NOMO-1 treated with dmso at 0.1 percent for 144 hours (cell line): ENCODE measurements at regions not wholly inside any gene's neighbourhood (a gene's known extent, or its start where the extent isn't known, plus 50 kb on each side); places are given as distances from the start of the nearest gene placed in this dataset.

Experiments
- DNase-seq: peaks from one replicate; lab custom pipeline; 2025; ENCODE audit not compliant: unreplicated experiment; lab: John Stamatoyannopoulos, UW

- DNase-seq, result no peak
Observed at GRCh38 chr6:21508753-21509152, 84.8 kb upstream of the SOX4 start.

GRCh38 chr6:21511891-21512550 lies 81.5 kb upstream of the SOX4 start:
- DNase-seq, result no peak

DNA sequence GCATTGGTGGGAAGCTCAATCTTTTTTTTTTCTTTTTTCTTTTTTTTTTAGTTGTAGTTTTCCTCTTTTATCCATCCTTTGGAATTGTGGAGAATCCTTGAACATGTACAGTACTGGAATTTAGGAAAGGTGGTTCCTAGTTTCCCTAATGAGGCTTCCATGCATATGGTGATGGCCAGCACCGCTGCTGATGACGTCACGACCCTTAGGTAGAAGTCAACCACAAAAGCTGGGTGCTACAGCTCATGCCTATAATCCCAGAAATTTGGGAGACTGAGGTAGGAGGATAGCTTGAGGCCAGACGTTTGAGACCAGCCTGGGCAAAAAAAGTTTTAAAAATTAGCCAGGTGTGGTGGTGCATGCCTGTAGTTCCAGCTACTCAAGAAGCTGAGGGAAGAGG lies 79.3 kb upstream of the SOX4 start:
- no peak for DNase-seq

DNA sequence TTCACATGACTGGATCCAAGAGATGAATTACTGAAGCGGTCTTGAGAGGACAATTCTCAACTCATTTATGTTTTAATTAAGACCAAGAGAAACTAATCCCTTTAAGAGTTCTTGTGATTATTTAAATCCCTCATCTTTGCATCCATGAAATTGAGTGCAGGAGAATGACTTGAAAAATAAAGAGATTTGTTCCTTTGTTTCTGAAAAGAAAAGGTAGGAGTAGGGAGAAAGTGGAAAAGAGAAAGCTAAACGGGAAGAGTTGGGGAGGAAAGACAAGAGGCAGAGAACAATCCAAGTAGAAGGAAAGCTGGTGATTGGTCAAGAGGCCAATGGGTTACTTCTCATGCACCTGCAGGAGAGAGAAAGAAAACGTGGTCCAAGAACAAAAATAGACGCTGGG lies 75.2 kb upstream of the SOX4 start:
- DNase-seq, result no peak

DNA sequence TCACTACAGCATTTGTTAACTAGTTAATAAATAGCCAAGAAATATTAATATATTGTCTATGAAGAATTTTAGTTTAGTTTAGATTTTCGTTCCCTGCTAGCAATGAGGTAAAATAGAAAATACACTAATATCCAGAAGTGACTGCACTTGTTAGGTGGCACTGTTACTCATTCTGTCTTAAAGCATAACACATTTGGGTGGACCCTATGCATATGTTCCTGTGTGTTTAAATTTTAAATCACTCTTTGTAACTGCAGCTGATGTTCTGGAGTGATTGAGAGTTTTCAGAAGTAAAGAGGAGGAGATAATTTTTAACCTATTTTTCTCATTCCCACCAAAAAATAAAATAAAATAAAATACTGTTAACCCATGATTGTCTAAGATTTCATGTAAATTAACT lies 73.9 kb upstream of the SOX4 start:
- DNase-seq, result no peak

DNA sequence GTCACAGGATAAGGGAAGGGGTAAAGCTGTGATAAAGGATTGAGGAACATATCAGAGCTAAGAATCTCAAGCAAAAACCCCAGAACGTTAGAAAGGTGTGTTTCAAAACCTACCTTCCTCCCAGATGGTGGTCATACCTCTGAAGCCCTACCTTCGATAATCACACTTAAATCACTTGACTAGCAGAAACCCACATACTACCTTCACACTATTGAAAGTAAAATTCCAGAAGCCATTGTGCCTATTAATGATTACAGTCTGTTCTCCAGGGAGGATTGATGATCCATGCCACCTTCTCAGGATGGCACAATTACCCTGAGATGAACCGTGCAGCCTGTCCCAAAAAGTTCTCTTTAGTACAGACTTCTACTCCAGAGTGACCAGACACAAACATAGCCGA lies 72.3 kb upstream of the SOX4 start:
- no peak for DNase-seq

DNA sequence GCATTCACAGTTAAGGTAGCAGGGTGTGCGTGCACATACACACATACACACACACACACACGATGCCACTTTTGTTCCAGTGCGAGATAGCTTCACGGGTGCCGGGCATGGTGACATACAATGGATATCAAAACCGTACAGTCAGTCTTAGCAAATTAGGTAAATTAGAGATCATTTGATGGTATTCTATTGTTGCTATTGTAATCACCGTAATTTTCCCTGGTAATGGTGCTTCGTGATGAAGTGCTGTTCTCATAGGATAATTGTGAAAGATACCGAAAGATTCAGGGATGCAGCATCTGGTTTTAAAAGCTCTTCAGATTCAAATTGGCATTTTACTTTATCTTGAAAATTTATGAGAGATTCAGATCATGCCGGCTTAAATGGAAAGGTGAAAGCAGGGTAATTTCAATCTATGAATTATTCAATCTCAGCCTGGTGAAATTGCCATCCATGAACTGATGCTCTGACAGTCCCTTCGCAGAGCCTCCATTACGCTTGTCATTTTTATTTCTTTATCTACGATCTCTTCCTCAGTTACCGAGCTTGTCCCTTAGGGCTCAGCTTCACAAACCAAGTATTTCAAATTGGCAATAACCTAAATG lies 71.3 kb upstream of the SOX4 start:
- DNase-seq, result no peak

GRCh38 chr6:21522797-21523456 lies 70.6 kb upstream of the SOX4 start:
- no peak for DNase-seq

GRCh38 chr6:21523652-21524051 lies 69.9 kb upstream of the SOX4 start:
- no peak for DNase-seq

DNA sequence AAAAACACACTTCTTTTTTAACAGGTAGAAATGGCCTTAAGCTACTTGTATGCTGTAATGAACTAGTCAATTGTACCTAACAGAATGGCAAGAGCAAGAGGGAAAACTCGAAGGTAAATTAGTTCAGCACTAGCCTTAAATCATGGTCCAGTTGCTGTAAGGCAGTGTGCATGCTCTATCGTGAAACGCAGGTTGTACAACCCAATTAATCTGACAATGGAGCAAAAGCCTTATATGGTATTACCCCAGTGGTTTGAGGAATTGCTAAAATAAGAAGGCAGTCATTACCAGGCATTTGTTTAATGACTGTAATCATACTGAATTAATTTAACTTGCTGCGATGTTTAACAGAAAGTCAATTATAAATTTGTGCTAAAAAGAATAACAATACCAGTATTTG lies 69.3 kb upstream of the SOX4 start:
- DNase-seq, result no peak

DNA sequence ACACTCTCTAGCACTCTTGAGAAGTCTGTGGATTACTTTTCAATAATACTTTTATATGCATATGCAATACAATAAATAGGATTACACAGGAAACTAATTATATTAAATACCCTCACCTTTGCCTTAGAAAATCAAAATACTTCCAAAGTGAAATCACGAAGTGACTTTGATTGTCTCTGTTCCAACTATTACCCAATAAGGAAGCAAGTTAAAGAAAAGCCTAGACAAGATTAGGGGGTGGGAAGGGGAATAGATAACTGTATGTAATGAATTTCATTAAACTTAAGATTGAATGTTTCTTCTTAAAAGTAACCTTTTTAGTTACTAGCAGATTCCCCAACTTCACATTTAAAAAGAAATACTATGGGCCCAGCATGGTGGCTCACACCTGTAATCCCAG lies 66.6 kb upstream of the SOX4 start:
- no peak for DNase-seq

DNA sequence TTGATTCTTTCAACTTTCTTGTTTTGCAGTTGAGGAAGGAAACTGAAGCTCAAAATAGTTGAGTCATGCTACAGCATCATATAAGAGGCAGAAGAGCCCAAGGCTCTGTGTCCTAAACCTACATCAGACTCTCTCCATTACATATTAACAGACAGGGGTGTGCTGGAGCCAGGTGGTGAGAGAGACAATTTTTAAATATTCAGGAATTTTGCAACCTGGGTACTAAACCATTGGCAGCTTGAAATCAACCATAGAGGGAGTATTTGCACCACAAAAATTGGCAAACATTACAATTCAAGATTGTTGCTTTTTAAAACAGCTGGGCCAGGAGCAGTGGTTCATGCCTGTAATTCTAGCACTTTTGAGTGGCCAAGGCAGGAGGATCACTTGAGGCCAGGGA lies 65.8 kb upstream of the SOX4 start:
- no peak for DNase-seq

DNA sequence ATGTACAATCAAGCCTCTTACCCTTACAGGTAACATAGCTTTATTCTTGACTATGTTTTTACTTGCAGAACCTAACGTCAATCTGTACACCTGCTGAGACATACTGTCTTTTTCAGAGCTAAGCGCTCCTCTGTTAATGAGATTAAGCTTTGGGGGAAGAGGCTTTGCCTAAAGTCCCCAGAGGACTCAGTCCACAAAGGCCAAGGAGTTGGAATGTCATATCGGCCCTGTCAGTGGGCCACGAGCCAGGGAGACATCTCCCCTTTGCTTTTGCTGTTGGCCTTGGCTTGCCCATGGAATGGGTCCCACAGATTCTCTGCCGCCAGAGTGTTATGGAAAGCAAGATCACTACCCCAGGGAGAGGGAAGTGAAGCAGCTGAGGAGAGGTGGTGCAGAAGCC lies 64.1 kb upstream of the SOX4 start:
- DNase-seq, result no peak

- DNase-seq, result no peak
Observed at GRCh38 chr6:21531393-21531792, 62.2 kb upstream of the SOX4 start.

DNA sequence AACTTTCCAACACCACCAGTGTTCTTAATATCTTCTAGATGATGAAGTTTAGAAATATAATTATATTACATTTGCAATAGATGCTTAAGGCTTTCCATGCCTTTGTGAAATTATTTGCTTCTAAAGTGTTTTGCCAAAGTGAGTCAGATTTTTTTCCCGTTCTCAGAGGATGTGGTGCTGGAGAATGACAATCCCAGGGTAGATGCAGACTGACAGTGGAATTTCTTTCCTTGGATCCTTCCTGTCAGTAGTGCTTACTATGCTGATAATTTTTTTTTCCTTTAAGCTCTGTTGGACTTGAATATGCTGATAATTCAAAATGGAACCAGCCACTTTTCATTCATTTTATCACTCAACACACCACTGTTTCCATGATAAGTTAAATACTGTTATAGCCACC lies 59.9 kb upstream of the SOX4 start:
- no peak for DNase-seq

DNA sequence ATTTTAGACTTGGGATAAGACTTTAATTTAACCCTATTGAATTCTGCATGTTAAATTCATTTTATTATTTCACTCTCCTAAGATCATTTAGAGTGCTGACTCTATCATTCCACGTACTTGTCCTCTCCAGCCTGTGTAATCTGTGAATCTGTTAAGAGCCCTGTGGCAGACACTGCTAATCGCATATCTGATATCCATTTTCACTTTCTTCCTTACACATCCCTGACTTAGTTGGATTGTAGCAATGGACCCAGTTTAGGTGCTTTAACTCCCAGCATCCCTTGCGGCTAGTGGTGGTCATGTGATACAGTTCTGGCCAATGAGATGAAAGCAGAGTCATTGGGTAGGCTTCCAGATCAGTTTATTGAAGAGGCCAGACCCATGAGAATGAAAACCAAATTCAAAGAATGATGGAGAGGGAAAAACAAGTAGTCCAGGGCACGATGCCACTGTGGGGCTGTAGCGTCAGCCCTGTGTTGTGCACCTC lies 57.2 kb upstream of the SOX4 start:
- DNase-seq, result no peak

GRCh38 chr6:21537637-21538036 lies 55.9 kb upstream of the SOX4 start:
- DNase-seq, result no peak

DNA sequence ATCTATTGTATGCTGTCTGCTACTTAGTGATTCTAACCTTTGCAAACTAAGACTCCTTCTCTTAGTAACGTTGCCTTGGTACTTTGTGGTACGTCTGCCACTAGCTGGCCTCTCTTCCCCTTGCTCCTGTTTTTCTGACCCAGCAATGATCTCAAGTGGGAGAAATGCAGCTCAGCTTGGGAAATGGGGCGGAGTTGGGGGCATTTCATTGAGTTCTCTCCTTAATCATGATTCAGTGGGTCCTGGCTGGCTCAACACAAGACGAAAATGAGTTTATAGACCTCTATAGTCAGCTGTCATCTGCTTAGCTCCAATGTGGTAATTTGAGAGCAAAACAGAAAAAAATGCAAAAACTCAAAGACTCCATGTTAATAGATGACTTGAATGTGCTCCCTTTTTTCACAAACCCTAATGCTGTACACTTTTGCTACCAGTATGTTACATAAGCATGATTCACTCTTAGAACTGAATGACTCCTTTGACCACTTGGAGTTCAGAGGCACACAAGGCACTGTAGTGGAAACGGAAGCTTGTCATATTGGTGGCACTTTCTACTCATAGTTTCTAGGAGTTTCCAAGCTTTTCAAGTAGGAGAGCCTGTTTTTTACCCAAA lies 55.3 kb upstream of the SOX4 start:
- DNase-seq, result no peak

- DNase-seq, result no peak
Observed at GRCh38 chr6:21539621-21540100, 53.9 kb upstream of the SOX4 start.
